GM12865 (cell line): ENCODE measurements at regions not wholly inside any gene's neighbourhood (a gene's known extent, or its start where the extent isn't known, plus 50 kb on each side); places are given as distances from the start of the nearest gene placed in this dataset.

Experiments
- DNase-seq: peaks from one replicate; pipeline ENCODE4 v3.0.0; 2010; ENCODE audit warnings: low read depth
- H3K4me3 ChIP-seq: 2 replicates; pipeline ENCODE4 v1.5.1; 2011; ENCODE audit warnings: mild to moderate bottlenecking, low read depth, low read length, control low read depth
- TF ChIP-seq, protein P1 (sequence below): IDR thresholded peaks from 2 replicates; pipeline ENCODE4 v1.5.1; 2011; ENCODE audit warnings: low read length, control low read depth, low read depth, inconsistent platforms; ENCODE audit not compliant: insufficient read depth; ENCODE audit errors: missing control alignments

DNA sequence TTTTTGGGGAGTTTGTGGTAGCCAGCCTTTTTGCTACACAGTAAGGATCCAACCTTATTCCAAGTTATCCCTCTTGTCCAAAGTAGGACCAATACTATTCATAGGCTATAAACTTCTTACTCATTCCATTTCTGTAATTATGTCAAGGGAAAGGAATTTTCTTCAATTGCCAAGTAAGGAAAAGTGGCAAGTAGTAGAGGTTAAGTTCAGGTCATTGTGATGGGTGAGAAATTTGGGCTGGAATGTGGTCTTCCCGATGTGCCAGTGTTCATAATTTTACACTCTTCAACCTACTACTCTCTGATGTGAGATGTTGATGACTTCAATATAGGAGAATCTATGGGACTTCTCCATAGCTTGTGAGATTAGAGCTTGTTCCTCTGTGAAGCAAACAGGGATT lies 648.8 kb downstream of the METTL15 start:
- TF ChIP-seq, protein P1, sequence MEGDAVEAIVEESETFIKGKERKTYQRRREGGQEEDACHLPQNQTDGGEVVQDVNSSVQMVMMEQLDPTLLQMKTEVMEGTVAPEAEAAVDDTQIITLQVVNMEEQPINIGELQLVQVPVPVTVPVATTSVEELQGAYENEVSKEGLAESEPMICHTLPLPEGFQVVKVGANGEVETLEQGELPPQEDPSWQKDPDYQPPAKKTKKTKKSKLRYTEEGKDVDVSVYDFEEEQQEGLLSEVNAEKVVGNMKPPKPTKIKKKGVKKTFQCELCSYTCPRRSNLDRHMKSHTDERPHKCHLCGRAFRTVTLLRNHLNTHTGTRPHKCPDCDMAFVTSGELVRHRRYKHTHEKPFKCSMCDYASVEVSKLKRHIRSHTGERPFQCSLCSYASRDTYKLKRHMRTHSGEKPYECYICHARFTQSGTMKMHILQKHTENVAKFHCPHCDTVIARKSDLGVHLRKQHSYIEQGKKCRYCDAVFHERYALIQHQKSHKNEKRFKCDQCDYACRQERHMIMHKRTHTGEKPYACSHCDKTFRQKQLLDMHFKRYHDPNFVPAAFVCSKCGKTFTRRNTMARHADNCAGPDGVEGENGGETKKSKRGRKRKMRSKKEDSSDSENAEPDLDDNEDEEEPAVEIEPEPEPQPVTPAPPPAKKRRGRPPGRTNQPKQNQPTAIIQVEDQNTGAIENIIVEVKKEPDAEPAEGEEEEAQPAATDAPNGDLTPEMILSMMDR, result no peak
- H3K4me3 ChIP-seq, result no peak overlapping the region
- DNase-seq, result no peak

DNA sequence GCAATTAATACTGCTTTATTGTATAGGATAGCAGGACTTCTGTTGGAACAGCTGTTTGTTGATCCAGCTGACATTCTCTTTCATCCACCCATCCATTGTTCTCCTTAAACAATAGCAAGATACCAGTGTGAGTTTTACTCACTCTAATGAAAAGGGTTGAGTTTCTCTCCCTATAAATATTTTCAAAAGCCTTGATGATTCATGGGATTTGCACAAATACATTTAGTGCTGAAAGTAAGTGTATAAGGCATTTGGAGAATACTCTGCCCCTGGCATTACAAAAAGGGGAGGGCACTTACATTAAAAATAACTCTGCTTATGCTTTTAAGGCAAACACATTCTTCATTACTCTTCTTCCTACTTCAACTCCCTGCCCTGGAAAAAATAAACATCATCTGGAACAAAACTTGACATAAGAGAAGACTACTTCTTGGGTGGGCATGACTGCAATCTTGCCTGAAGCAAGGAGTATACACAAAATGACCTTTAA lies 634.9 kb downstream of the METTL15 start:
- DNase-seq, result no peak
- H3K4me3 ChIP-seq, result no peak overlapping the region

GRCh38 chr11:28739489-28740280 lies 631.5 kb downstream of the METTL15 start:
- TF ChIP-seq, protein P1, result no peak

More for the DNA sequence above, 634.9 kb downstream of the METTL15 start:
- TF ChIP-seq, protein P1, result no peak

DNA sequence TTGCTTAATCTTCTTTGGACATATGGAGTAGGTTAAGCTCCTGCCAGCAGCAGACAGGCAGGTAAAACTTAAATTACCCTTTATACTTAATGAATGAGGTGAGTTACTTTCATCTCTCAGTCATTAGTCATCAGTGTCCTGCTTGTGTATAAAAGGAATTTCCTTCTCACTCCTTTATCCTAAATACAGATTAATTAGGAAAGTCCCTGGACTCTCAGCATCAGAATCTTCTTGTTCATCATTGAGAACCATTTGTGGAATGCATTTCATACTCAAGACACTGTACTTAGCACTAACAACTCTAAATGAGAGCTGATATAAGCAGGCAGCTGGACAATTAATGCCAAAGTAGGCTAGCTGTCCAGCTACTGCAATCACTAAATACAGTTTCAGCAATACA lies 630.4 kb downstream of the METTL15 start:
- no peak for DNase-seq
- H3K4me3 ChIP-seq, result no peak overlapping the region
- TF ChIP-seq, protein P1, result no peak

More at GRCh38 chr11:28739489-28740280, 631.5 kb downstream of the METTL15 start:
- no peak overlapping the region for H3K4me3 ChIP-seq
- DNase-seq, result no peak

DNA sequence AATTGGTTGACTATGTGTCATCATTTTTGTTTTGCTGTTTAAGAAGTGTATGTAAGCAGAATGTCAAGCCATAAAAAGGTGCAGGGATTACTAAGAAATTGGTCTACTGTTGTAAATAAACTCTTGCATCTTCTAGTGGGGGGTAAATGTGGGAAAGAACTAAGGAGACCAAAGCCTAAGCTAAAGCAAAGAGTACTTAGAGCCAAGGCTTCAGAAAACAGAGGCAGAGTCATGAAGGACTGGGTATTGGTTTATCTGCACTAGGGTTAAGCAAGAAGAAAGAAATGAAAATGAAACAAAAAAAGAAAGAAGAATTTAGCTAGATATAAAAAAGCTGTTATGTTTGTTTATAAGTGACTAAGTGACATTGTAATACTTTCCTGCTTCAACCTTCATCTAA lies 628.1 kb downstream of the METTL15 start:
- no peak overlapping the region for H3K4me3 ChIP-seq
- DNase-seq, result no peak
- TF ChIP-seq, protein P1, result no peak

DNA sequence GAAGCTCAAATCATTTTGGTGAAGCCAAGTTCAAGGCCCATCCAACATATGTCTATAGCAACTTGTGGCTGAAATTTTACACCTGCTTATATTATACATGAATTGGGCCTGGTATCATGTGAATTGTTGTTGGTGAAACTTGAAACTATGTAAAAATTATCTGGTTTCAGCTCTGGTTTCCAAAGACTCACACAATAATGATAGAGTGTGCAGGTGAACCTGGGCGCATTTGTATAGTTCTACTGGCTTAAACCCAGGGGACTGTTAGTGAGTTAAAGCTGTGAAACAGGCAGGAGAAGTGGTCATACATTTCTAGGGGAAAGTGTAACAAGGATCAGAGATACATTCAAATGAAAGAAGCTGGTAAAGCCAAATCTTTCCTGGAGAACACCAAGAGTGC lies 627.3 kb downstream of the METTL15 start:
- H3K4me3 ChIP-seq, result no peak overlapping the region
- DNase-seq, result peak; percentile 21
- TF ChIP-seq, protein P1, result no peak
